GM12891 (cell line): ENCODE measurements at regions not wholly inside any gene's neighbourhood (a gene's known extent, or its start where the extent isn't known, plus 50 kb on each side); places are given as distances from the start of the nearest gene placed in this dataset.

Source experiments
- DNase-seq: peaks from one replicate; pipeline ENCODE4 v3.0.0; 2011; ENCODE audit warnings: low spot score; ENCODE audit not compliant: insufficient read length
- FAIRE-seq: peaks from 2 replicates; lab custom pipeline; 2011; peaks lifted over from hg19 to GRCh38; lab: Jason Lieb, UNC
- PAX5 ChIP-seq: IDR thresholded peaks from 2 replicates; pipeline ENCODE4 v1.6.1; 2011; ENCODE audit warnings: low read length, moderate library complexity, mild to moderate bottlenecking; ENCODE audit not compliant: insufficient read depth, severe bottlenecking
- POLR2A ChIP-seq: IDR thresholded peaks from 2 replicates; pipeline ENCODE4 v1.6.1; 2011; ENCODE audit warnings: low read depth, low read length, control low read depth
- POLR2AphosphoS5 ChIP-seq: IDR thresholded peaks from 2 replicates; pipeline ENCODE4 v1.6.1; 2011; ENCODE audit warnings: low read depth, low read length, control low read depth
- POU2F2 ChIP-seq: IDR thresholded peaks from 2 replicates; pipeline ENCODE4 v1.6.1; 2011; ENCODE audit warnings: low read depth, mild to moderate bottlenecking, control low read depth, low read length, moderate library complexity
- SPI1 ChIP-seq: IDR thresholded peaks from 2 replicates; pipeline ENCODE4 v1.6.1; 2011; ENCODE audit warnings: low read depth, low read length, control low read depth
- TAF1 ChIP-seq: IDR thresholded peaks from 2 replicates; pipeline ENCODE4 v1.6.1; 2011; ENCODE audit warnings: low read depth, low read length, control low read depth

DNA sequence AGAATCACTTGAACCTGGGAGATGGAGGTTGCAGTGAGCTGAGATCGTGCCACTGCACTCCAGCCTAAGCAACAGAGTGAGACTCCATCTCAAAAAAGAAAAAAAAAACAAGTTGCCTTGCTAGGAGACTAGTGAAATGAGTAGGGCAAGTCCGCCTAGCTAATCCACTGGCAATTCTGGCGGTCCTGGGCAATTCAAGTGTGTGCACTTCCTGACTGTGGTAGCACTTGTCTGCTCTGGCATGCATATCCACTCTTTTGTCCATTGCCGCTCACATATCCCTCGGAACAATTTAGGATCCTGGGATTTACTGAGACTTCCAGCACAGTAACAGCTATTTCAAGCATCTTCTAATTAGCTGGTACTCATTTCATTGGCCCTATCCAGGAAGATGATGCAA, 426.3 kb upstream of the ADGRL2 start:
- TF ChIP-seq POLR2AphosphoS5 (no peak), SPI1 (no peak), POU2F2 (no peak), PAX5 (no peak), TAF1 (no peak)

DNA sequence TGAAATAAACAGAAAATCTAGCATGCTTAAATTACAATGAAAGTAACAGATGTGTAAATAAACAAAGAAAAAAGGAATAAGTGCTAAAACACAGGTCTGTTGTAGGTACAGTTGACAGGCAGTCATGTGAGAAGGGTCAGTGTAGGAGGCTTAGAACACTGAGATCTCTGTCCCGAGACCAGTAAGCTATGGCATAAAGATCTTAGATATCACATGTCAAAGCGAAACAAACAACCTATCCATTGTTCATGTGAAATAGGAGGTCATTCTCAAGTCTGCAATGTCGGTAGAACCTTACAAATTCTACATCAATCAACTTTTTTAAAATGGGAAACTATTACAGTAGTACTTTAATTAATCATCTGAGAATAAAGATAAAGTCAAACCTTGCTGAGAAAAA, 428.9 kb upstream of the ADGRL2 start:
- FAIRE-seq (no peak), DNase-seq (no peak)
- TF ChIP-seq SPI1 (no peak), POU2F2 (no peak), TAF1 (no peak), PAX5 (no peak), POLR2A (no peak), POLR2AphosphoS5 (no peak)

More for the DNA sequence above, 426.3 kb upstream of the ADGRL2 start:
- DNase-seq = no peak
- no peak for FAIRE-seq

DNA sequence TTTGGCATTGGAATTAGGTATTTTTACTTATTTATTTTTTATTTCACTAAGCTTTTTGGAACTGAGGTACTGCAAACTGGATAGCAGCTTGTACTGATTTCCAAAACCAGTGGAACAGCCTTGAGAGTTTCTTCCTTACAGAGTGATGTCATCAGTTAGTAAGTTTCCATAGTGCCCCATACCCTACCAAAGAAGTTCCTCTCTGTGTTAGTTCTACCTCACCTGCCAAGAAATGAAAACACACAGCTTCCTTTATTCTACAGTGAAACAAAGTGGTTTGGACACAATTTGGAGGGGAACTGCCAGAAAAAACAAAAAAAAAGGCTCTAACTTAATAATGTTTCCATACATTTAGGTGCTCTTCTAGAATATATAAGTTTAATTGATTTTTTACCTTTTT, 430.9 kb upstream of the ADGRL2 start:
- FAIRE-seq (no peak), DNase-seq (no peak)
- TF ChIP-seq TAF1 = no peak
- TF ChIP-seq POLR2AphosphoS5 = no peak
- TF ChIP-seq PAX5 = no peak
- no peak for TF ChIP-seq POU2F2
- no peak for TF ChIP-seq POLR2A
- TF ChIP-seq SPI1 = no peak

DNA sequence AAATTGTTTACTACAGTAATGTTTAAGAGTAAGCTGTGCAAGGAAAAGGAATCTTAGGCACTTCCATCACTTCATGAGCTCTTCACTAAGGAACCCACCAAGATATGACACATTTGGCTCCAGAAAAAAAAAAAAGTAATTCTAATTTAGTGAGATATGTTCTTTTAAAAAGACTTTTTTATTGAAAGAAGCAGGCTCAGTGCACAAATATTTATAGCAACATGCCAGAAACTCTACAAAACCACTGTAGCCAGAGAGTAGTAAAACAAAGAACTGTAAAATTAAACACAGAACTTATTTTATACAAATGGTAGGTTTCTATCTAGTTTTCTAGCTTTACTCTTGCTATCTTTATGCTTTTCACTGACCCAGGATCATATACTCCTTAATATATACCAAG, 434.6 kb upstream of the ADGRL2 start:
- DNase-seq = no peak
- no peak for FAIRE-seq
- TF ChIP-seq PAX5 (no peak), POLR2AphosphoS5 (no peak), SPI1 (no peak), TAF1 (no peak), POU2F2 (no peak), POLR2A (no peak)

DNA sequence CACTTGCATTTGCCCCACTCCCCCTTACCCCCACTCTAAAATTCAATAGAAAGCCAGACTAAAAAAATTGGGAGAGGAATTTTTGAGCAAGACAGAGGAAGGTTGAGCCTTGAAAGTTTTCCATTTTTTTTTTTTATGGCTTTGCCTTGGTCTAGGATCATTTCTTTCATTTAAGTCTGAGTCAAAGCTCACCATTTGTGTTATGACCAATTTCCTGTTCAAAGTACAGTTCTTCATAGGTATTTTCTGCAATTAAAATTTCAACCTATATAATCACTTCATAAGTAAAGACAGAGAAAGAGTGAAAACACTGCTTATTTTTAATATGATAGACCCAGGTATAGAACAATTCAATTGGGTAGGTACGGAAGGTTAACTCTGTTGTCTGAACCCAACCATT, 436.6 kb upstream of the ADGRL2 start:
- FAIRE-seq (no peak), DNase-seq (no peak)
- TF ChIP-seq POU2F2 = no peak
- TF ChIP-seq PAX5 = no peak
- TF ChIP-seq SPI1 = no peak
- no peak for TF ChIP-seq TAF1

DNA sequence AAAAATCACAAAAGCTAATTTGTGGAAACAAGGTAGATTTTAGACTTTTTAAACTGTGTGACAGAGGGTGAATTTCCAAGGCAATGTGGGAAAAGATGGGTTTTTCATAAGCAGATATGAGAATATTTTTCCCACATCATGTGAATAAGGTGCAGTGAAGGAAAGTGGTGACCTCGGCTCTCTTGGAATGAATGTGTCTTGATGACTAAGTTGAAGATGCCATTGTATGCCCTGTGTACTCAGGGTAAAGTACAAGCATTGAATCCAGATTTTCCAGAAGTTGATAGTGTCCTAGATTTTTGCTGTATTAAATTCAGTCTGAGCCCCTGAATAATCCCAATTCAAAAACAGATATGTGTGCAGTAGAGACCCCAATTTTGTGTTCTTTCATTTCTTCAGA, 442.6 kb upstream of the ADGRL2 start:
- no peak for DNase-seq
- TF ChIP-seq POU2F2 (no peak), TAF1 (no peak), POLR2AphosphoS5 (no peak), SPI1 (no peak), POLR2A (no peak), PAX5 (no peak)
- no peak for FAIRE-seq

DNA sequence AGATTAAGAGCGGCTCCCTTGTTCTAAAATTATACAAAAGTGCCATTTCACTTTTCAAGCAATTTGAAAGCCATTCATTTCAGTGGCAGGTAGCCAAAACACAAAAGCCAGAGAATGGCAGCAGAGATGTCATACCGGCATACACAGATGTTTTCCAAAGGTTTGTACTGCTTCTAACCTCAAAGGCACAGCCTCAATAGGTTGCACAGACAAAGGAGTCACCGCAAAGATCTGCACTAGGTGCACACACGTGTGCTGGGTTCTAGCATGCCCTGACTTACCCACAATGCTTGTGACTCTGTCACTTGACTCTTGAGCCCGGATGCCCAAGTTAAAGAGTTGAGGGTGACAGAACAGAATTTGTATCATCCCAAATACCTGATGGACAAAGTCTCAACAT, 448.9 kb upstream of the ADGRL2 start:
- TF ChIP-seq POLR2A (no peak), TAF1 (no peak), SPI1 (no peak), POLR2AphosphoS5 (no peak), POU2F2 (no peak)
- FAIRE-seq = no peak
- DNase-seq = no peak

DNA sequence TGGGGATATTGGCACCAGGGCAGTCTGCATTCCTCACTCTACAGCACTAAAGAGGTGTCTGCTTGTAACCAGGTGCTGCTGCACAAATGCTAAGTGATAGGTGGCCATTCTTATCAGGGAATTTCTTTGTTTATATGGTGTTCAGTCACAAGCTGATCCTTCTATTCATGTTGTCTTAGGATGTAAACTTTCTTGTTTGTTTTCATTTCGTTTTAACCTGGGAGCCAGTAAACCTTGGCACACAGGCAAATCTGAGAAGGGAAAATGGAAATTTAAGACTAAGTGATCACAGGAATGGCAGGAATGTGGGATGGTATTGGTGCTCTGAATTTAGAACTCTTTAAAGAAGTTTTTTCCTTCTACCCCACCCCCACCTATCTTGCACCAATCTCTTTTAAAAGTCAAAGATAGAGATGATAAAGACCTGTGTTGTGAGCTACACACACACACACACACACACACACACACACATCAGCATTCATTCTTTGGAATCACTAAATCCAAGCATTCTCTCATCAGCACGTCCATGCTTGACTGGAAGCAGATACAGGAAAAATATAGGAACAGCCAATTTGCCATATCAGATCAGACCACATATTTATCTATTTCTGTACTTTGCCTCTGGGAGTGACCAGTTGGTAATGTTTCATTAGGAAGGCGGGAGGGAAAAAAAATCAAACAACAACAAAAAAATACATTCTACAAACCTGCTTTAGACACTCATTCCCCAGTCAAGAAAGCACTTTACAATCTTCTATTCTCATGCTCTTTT, 451.4 kb upstream of the ADGRL2 start:
- TF ChIP-seq PAX5 (no peak), TAF1 (no peak), POLR2AphosphoS5 (no peak), SPI1 (no peak), POU2F2 (no peak), POLR2A (no peak)
- FAIRE-seq (no peak), DNase-seq (no peak)

DNA sequence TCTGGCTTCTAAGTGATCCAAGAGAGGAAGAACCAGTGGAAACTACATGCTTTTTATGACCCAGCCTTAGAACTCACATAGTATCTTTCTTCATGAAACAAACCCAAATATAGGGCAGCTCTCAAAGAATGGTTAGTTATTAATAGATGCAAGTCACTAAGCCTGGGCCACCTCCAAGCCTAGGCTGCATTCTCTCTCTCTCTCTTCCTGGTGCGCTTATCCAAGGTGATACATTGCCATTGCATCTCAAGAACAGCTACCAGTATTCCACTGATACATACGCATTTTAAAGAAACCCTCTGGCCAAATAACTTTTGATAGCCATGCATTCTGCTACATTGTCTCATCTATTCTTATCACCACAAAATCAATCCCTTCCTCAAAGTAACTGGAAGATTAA, 455.6 kb upstream of the ADGRL2 start:
- DNase-seq (no peak), FAIRE-seq (no peak)
- no peak for TF ChIP-seq SPI1
- no peak for TF ChIP-seq POU2F2
- no peak for TF ChIP-seq POLR2A
- TF ChIP-seq PAX5 = no peak
- TF ChIP-seq POLR2AphosphoS5 = no peak
- no peak for TF ChIP-seq TAF1

DNA sequence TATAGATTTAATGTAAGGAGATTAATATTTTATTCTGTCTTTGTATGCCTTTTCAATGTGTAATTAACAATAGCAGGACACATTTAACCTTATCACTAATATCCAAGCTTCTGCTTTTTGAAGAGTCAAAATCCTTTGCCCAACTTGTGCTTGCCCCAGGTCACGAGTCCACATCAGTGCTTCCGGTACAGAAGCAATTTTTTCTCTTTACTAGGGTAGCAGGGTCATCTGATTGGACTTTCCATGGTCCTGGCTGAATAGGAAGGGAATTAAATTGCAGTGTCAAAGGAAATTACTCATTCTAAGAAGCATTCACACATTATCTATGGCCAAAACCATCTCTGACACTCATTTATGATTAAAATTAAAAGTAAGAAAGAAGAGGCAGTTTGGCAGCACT, 460.5 kb upstream of the ADGRL2 start:
- DNase-seq = no peak
- TF ChIP-seq POLR2AphosphoS5 = no peak
- no peak for TF ChIP-seq POU2F2
- no peak for TF ChIP-seq TAF1
- no peak for TF ChIP-seq PAX5
- TF ChIP-seq SPI1 = no peak
- TF ChIP-seq POLR2A = no peak
- FAIRE-seq = no peak
